K562 (cell line): ENCODE measurements at regions not wholly inside any gene's neighbourhood (a gene's known extent, or its start where the extent isn't known, plus 50 kb on each side); places are given as distances from the start of the nearest gene placed in this dataset.
A peak's percentile ranks its signal among the peaks of the same experiment; 100 is the strongest.

Source experiments
- CHCHD3 ChIP-seq: fragments of 250-450 bp; sonication (Bioruptor Pico); IDR thresholded peaks from 2 replicates; pipeline ENCODE4 v2.1.2; 2022; ENCODE audit warnings: mild to moderate bottlenecking
- ESRRA ChIP-seq: fragments of 450-650 bp; IDR thresholded peaks from 2 replicates; pipeline ENCODE4 v1.6.1; 2014; ENCODE audit warnings: low read depth, mild to moderate bottlenecking, moderate library complexity, borderline replicate concordance
- FOXM1 ChIP-seq, 2 experiments: fragments of 450-650 bp in 1 of 2; sonication (generic) in 1 of 2; formaldehyde crosslinking in 1 of 2; IDR thresholded peaks; 2 replicates each; pipeline versions ENCODE4 v1.6.1 to v1.9.0; 2017 to 2022; ENCODE audit warnings: low read depth in 2 of 2, mild to moderate bottlenecking in 2 of 2, missing genetic modification reagents in 1 of 2, moderate library complexity in 1 of 2
- GABPB1 ChIP-seq: sonication (generic); formaldehyde crosslinking; IDR thresholded peaks from 2 replicates; pipeline ENCODE4 v1.8.0; 2022; ENCODE audit warnings: mild to moderate bottlenecking, missing genetic modification reagents
- GTF3C2 ChIP-seq: IDR thresholded peaks from 3 replicates; pipeline ENCODE4 v1.6.1; 2011; ENCODE audit warnings: borderline replicate concordance, mild to moderate bottlenecking, moderate library complexity; ENCODE audit not compliant: insufficient read length; ENCODE audit errors: extremely low read depth
- HSF4 ChIP-seq: fragments of 250-450 bp; sonication (Bioruptor Pico); IDR thresholded peaks from 2 replicates; pipeline ENCODE4 v2.1.2; 2022; ENCODE audit warnings: mild to moderate bottlenecking, moderate library complexity, borderline replicate concordance
- NFIX ChIP-seq: fragments of 250-450 bp; sonication (Bioruptor Pico); IDR thresholded peaks from 2 replicates; pipeline ENCODE4 v1.4.0; 2020; ENCODE audit warnings: low read depth, mild to moderate bottlenecking, moderate library complexity
- SIX5 ChIP-seq, 2 experiments: IDR thresholded peaks; 2 replicates each; pipeline ENCODE4 v1.6.1; 2011; ENCODE audit warnings: low read length in 2 of 2, borderline replicate concordance in 1 of 2, low read depth in 1 of 2, mild to moderate bottlenecking in 1 of 2, moderate library complexity in 1 of 2; ENCODE audit not compliant: insufficient read depth in 1 of 2
- SMARCA5 ChIP-seq: fragments of 450-650 bp; IDR thresholded peaks from 2 replicates; pipeline ENCODE4 v1.6.1; 2016
- SNIP1 ChIP-seq: fragments of 450-650 bp; IDR thresholded peaks from 2 replicates; pipeline ENCODE4 v1.7.1; 2017; ENCODE audit warnings: low read depth, mild to moderate bottlenecking
- TAF7 ChIP-seq: fragments of 450-650 bp; IDR thresholded peaks from 2 replicates; pipeline ENCODE4 v1.6.1; 2016; ENCODE audit warnings: missing genetic modification characterization, missing compliant biosample characterization
- TEAD1 ChIP-seq, 2 experiments: fragments of 450-650 bp in 1 of 2; sonication (generic) in 1 of 2; formaldehyde crosslinking; IDR thresholded peaks; 2 replicates each; pipeline versions ENCODE4 v1.4.0 to v1.8.0; 2020 to 2022; ENCODE audit warnings: mild to moderate bottlenecking in 2 of 2, missing genetic modification reagents in 1 of 2
- TRIM28 ChIP-seq: fragments of 450-650 bp; IDR thresholded peaks from 2 replicates; pipeline ENCODE4 v1.6.1; 2017
- ZNF586 ChIP-seq: fragments of 450-650 bp; formaldehyde crosslinking; conservative IDR thresholded peaks from 2 replicates; pipeline ENCODE4 v1.4.0; 2020; ENCODE audit warnings: mild to moderate bottlenecking, moderate library complexity
- ZNF589 ChIP-seq: fragments of 200-800 bp; sonication (Bioruptor generic); IDR thresholded peaks from 2 replicates; pipeline ENCODE4 v1.6.1; 2016; ENCODE audit warnings: low read depth, missing genetic modification characterization, missing compliant biosample characterization
- ZNF592 ChIP-seq: fragments of 450-650 bp; IDR thresholded peaks from 2 replicates; pipeline ENCODE4 v1.6.1; 2017; ENCODE audit warnings: antibody characterized with exemption, mild to moderate bottlenecking
- ZSCAN32 ChIP-seq: fragments of 450-650 bp; formaldehyde crosslinking; IDR thresholded peaks from 2 replicates; pipeline ENCODE4 v1.4.0; 2020; ENCODE audit warnings: mild to moderate bottlenecking, moderate library complexity
- TF ChIP-seq, protein P1 (sequence below): IDR thresholded peaks from 2 replicates; pipeline ENCODE4 v1.6.1; 2016; ENCODE audit warnings: missing genetic modification characterization, missing compliant biosample characterization

DNA sequence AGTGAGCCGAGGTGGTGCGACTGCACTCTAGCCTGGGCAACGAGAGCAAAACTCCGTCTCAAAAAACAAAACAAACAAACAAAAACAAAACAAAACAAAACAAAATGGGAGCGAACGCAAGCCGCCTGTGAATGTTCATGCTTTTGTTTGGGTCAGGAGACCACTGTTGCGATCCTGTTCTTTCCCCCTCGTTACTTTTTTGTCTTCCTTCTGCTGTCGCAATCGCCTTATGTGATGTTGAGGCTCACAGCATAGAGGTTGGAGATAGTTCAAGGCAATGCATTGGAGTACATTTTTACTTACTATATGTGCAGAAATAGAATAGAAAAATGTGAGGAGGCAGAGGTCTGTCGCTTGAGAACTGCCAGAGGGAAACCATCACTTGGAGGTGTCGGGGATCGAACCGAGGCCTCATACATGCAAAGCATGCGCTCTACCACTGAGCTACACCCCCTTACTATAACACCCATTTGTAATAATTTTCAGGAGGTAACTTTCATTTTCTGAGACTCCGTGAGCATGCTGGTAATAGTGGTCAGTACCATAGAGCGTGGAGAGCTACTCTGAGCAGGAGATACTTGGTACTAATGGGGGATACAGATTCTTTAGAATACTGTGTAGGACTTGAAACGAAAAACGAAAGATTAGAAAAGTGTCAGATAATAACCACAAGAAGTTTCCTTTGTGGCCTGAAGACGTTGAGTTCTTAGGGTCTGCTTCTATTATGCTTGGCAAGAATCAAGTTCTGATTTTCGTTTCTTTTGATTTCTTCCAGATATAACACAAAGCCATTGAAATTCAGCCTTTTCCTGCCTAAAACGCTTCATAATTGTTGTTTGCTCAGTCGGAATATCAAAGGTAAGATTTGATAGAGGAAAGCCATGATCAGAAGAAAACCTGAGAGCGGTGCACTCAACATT, 121.1 kb downstream of the TRIM27 start (continued):
- peak; percentile 97 for TF ChIP-seq GTF3C2
- TF ChIP-seq FOXM1 (IDR thresholded peaks at IDR 0.05; ENCODE audit: low read depth), result no peak
- no peak for TF ChIP-seq FOXM1 (CRISPR knock-in tag; IDR thresholded peaks at IDR 0.05; ENCODE audit: low read depth)
- TF ChIP-seq TRIM28, result peak; percentile 32; the same call in 1 of the 2 replicates
- TF ChIP-seq ZNF586, result no peak
- no peak for TF ChIP-seq ESRRA
- TF ChIP-seq HSF4 (CRISPR knock-in tag), result no peak
- TF ChIP-seq TEAD1 (CRISPR knock-in tag; IDR thresholded peaks at IDR 0.05), result peak in 1 of 2 experiments; percentile 46; a peak in 1 of 4 replicates
- no peak for TF ChIP-seq CHCHD3 (CRISPR knock-in tag)
- no peak for TF ChIP-seq SIX5 (IDR thresholded peaks at IDR 0.05; ENCODE audit: borderline replicate concordance in 1 of 2, insufficient read depth in 1 of 2, low read depth in 1 of 2, low read length in 2 of 2)
- TF ChIP-seq ZNF589 (CRISPR knock-in tag), result peak; percentile 48; the same call in 1 of the 2 replicates
- TF ChIP-seq GABPB1 (CRISPR knock-in tag), result 0 out of 2 replicates have a peak, but pooled peaks have one; percentile 17
- TF ChIP-seq, protein P1, sequence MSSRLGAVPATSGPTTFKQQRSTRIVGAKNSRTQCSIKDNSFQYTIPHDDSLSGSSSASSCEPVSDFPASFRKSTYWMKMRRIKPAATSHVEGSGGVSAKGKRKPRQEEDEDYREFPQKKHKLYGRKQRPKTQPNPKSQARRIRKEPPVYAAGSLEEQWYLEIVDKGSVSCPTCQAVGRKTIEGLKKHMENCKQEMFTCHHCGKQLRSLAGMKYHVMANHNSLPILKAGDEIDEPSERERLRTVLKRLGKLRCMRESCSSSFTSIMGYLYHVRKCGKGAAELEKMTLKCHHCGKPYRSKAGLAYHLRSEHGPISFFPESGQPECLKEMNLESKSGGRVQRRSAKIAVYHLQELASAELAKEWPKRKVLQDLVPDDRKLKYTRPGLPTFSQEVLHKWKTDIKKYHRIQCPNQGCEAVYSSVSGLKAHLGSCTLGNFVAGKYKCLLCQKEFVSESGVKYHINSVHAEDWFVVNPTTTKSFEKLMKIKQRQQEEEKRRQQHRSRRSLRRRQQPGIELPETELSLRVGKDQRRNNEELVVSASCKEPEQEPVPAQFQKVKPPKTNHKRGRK (tag), result no peak
- TF ChIP-seq TAF7 (tag), result no peak
- no peak for TF ChIP-seq ZSCAN32 (CRISPR knock-in tag)
- no peak for TF ChIP-seq NFIX (CRISPR knock-in tag)
- peak; percentile 78 for TF ChIP-seq ZNF592
- 0 out of 2 replicates have a peak, but pooled peaks have one; percentile 35 for TF ChIP-seq SNIP1
- TF ChIP-seq SMARCA5, result peak; percentile 55; the same call in 1 of the 2 replicates
